RWPE1 (cell line): ENCODE measurements at regions not wholly inside any gene's neighbourhood (a gene's known extent, or its start where the extent isn't known, plus 50 kb on each side); places are given as distances from the start of the nearest gene placed in this dataset.

Experiments
- CTCF ChIA-PET: fragments of 350-600 bp; sonication (Branson Sonifier 250); formaldehyde crosslinking; extraction: SDS; loops from one replicate; lab custom pipeline; 2021; lab: Yijun Ruan, JAX
- POLR2A ChIA-PET: fragments of 400-600 bp; formaldehyde crosslinking; extraction: SDS; loops from one replicate; lab custom pipeline; 2020; ENCODE audit warnings: antibody characterized with exemption; ENCODE audit not compliant: low non-redundant PET; lab: Yijun Ruan, JAX
- DNase-seq: peaks from one replicate; pipeline ENCODE4 v3.0.0; 2012; ENCODE audit warnings: low spot score
- H3K27ac ChIP-seq: fragments of 450-650 bp; 2 replicates; pipeline ENCODE4 v1.5.1; 2017
- CTCF ChIP-seq: fragments of 450-650 bp; conservative IDR thresholded peaks from 2 replicates; pipeline ENCODE4 v1.5.1; 2017; ENCODE audit warnings: low read depth, mild to moderate bottlenecking

DNA sequence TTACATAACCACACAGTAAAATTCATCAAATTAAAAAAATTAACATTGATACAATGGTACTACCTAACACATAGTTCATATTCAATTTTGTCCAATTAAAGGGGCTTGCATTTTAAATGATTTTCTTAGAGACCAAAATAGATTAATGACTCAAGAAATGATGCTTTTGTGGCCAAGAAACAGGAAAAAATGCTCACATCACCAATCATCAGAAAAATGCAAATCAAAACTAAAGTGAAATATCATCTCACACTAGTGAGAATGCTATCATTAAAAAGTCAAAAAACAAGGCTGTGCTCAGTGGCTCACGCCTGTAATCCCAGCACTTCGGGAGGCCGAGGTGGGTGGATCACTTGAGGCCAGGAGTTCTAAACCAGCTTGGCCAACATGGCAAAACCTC, 235.6 kb downstream of the PIK3C3 start:
- TF ChIP-seq CTCF, result no peak
- CTCF ChIA-PET, result no interaction called here

DNA sequence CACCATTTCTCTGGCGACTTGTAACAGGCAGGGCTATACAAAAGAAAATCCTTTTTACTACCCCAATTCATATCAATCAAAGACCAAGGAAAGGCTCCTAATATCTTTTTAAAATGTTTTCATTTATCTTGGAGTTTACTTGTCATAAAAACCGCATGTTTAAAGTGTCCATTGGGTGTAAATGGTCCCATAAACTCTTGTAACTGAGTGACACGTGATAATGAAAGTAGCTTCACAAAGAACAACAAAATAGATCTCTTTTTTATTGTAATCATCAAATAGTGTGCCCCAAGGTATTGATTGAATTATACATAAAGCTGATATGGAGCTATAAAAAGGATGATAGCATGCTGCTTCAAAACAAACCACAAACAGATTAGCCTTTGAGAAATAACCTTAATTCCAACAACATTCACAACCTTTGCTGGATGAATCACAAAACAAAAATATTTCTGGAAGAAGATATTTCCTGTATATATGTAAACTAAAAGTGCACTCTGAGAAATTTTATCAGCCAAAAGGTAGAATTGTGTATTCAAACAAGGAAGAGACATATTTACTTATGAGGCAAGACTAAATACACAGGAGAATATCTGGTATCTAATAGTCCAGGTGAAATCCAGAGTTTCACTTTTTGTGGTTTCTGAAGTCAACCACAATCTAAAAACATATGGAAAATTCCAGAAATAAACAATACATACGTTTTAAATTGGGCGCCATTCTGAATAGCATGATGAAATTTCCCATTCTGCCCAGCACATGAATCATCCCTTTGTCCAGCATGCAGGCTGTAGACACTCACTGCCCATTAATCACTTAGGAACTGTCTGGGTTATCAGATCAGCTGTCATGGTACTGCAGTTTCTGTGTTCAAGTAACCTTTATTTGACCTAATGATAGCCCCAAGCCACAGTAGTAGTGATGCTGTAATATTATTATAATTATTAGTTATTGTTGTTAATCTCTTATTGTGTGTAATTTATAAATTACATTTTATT, 237.5 kb downstream of the PIK3C3 start:
- DNase-seq, result peak; percentile 13
- no peak overlapping the region for H3K27ac ChIP-seq
- no peak for TF ChIP-seq CTCF
- ChIA-PET POLR2A (no interaction called here), CTCF (no interaction called here)

More for the DNA sequence above, 235.6 kb downstream of the PIK3C3 start:
- DNase-seq, result no peak
- POLR2A ChIA-PET, result no interaction called here
- H3K27ac ChIP-seq, result no peak overlapping the region

DNA sequence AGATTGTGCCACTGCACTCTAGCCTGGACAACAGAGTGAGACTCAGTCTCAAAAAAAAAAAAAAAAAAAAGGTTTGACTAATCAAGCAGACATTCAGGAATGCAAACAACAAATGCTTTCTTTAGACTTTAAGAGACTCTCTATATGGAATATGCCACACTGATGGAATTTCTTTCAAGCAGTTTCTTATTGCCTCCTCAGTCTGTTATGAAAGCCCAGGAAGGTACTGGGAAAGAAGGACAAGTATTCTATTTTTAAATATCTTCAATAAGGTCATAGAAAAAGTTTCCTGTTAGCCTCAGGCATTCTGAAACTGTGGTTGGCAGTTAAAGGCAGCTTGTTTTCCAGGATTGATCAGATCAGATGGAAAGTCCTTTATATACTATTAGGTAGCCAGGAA, 241.6 kb downstream of the PIK3C3 start:
- TF ChIP-seq CTCF, result no peak
- POLR2A ChIA-PET, result no interaction called here
- no peak for DNase-seq
- CTCF ChIA-PET, result no interaction called here
- H3K27ac ChIP-seq, result no peak overlapping the region

GRCh38 chr18:42201137-42201536, 246.1 kb downstream of the PIK3C3 start:
- ChIA-PET POLR2A (no interaction called here), CTCF (no interaction called here)
- no peak for TF ChIP-seq CTCF
- DNase-seq, result no peak
- H3K27ac ChIP-seq, result no peak overlapping the region

- no peak overlapping the region for H3K27ac ChIP-seq
- TF ChIP-seq CTCF, result no peak
- no peak for DNase-seq
- ChIA-PET POLR2A (no interaction called here), CTCF (no interaction called here)
These were observed 256.2 kb downstream of the PIK3C3 start for GRCh38 chr18:42211201-42211600.

DNA sequence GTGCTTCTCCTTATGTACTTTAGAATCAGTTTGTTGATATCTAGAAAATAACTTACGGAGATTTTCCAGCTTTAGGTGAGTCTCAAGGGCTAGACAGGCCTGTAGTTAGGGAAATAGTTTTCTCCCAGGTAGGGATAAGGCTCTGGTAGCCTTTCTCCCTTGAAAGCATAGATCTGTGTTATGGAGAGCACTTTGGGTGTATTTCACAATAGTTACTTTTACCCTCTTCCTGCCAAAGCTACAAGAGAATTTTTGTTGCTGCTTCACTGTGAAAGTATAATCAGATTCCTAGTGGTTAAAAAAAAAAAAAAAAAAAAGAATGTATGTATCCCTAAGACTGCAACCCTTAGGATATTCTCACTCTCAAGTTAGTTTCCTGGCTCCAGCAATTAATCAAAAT, 267.5 kb downstream of the PIK3C3 start:
- no peak overlapping the region for H3K27ac ChIP-seq
- DNase-seq, result no peak
- CTCF ChIA-PET, result no interaction called here
- POLR2A ChIA-PET, result no interaction called here
- no peak for TF ChIP-seq CTCF
